Tibial artery (tissue), 4 donors: ENCODE measurements at regions not wholly inside any gene's neighbourhood (a gene's known extent, or its start where the extent isn't known, plus 50 kb on each side); places are given as distances from the start of the nearest gene placed in this dataset.
A peak's percentile ranks its signal among the peaks of the same experiment; 100 is the strongest.

Source experiments
- DNase-seq, 2 donors: peaks; one replicate each; pipeline ENCODE4 v3.0.0-alpha.2; 2019
- H3K27ac ChIP-seq, 2 donors: fragments of 200-600 bp; sonication (generic) in 1 of 2; 1 replicate in 1 of 2; 2 replicates in 1 of 2; pipeline ENCODE4 v1.5.1; 2018 to 2019; ENCODE audit warnings: mild to moderate bottlenecking in 1 of 2
- H3K27me3 ChIP-seq, 2 donors: fragments of 200-600 bp; sonication (generic) in 1 of 2; one replicate each; pipeline versions ENCODE4 v1.5.1 to v1.6.0; 2016 to 2019
- H3K36me3 ChIP-seq, 3 donors: fragments of 200-600 bp; sonication (generic) in 2 of 3; one replicate each; pipeline ENCODE4 v1.5.1; 2016 to 2019; ENCODE audit warnings: mild to moderate bottlenecking in 2 of 3
- H3K4me1 ChIP-seq, 4 donors: fragments of 200-600 bp; sonication (generic) in 2 of 4; 1 replicate in 3 of 4; 2 replicates in 1 of 4; pipeline ENCODE4 v1.5.1; 2016 to 2019
- H3K4me3 ChIP-seq, 2 donors: fragments of 200-600 bp; sonication (generic) in 1 of 2; 1 replicate in 1 of 2; 2 replicates in 1 of 2; pipeline ENCODE4 v1.5.1; 2018 to 2019; ENCODE audit warnings: mild to moderate bottlenecking in 2 of 2
- H3K9me3 ChIP-seq, 3 donors: fragments of 200-600 bp; sonication (generic) in 1 of 3; one replicate each; pipeline ENCODE4 v1.5.1; 2016 to 2019
- intact Hi-C: fragments of 100-400 bp; cut with DNase I; formaldehyde crosslinking; loops from one replicate; pipeline ENCODE4 v1.15.0; 2023; ENCODE audit warnings: low total_unique reads
- TF ChIP-seq, protein P1 (sequence below), 2 experiments: fragments of 200-600 bp in 1 of 2; fragments of 450-650 bp in 1 of 2; IDR thresholded peaks; one replicate each; pipeline ENCODE4 v1.5.1; 2017 to 2019; ENCODE audit warnings: antibody characterized with exemption in 2 of 2, mild to moderate bottlenecking in 1 of 2, moderate library complexity in 1 of 2

DNA sequence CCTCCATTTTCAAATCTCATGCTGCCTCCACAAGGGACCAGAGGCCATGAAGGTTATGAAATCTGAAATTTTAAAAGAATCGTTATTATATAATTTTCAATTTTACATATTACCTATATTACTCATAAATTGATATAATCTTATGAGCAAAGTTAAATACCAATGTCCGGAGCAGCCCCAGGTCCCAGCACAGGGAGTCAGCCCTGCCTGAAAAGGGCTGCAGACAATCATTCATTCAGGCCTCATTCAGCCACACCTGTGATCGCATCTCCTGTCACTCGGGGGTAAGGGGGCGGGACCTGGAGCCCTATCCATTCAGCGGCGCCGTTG lies 172.5 kb downstream of the AHSP start:
- Histone ChIP-seq H3K36me3 (peaks cover 0 to 23% (median 7%) of the 10 kb centered on the region in 3 donors), H3K27me3 (peaks cover 0 to 5% of the 10 kb centered on the region in 2 donors), H3K4me3 (peak overlapping the region; percentile 56 to 68), H3K4me1 (peaks cover 0 to 9% (median 4%) of the 10 kb centered on the region in 4 donors), H3K27ac (no peak overlapping the region), H3K9me3 (no peaks in the 10 kb centered on the region)
- DNase-seq = peak in 1 of 2 donors; percentile 71
- TF ChIP-seq, protein P1, sequence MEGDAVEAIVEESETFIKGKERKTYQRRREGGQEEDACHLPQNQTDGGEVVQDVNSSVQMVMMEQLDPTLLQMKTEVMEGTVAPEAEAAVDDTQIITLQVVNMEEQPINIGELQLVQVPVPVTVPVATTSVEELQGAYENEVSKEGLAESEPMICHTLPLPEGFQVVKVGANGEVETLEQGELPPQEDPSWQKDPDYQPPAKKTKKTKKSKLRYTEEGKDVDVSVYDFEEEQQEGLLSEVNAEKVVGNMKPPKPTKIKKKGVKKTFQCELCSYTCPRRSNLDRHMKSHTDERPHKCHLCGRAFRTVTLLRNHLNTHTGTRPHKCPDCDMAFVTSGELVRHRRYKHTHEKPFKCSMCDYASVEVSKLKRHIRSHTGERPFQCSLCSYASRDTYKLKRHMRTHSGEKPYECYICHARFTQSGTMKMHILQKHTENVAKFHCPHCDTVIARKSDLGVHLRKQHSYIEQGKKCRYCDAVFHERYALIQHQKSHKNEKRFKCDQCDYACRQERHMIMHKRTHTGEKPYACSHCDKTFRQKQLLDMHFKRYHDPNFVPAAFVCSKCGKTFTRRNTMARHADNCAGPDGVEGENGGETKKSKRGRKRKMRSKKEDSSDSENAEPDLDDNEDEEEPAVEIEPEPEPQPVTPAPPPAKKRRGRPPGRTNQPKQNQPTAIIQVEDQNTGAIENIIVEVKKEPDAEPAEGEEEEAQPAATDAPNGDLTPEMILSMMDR (IDR thresholded peaks at IDR 0.05) = no peak
- intact Hi-C loops = no loop called here

DNA sequence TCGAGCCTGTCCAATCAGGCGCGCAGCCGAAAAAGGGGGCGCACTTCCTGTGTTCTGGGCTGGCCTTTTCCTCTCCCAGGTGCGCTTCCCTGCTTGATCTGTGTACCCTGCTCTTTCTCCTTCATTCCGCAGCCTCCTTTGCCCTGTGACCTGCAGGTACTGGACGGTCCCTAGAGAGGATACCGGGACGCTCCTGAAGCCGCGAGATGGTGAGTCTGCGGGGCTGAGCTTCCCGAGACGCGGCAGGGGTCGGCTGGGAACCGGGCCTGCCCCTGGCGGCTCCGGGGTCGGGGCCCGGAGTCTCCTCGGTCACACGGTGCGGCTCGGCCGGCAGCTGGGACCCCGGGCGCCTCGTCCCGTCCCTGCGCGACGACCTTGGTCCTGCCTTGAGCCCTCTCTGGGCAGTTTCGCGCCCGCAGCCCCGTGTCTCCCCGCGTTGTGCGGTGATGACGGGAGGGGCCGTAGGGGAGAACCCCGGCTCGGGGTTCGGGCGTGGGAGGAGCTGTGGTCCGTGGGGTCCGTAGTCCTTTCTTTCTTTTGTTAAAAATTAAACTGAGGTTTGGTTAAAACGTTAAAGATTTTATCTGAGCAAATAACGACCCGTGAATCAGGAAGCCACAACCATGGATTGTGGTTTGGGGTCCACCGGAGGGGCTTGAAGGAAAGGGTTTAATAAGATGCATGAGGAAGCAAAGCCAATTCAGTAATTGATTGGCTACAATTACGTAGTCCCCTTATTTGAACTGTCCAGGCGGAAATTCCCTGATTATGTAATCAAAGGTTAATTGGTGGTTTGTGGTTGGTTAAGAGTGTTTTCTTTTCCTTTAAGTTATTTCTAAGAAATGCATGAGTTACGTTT lies 172.8 kb upstream of the ZNF267 start:
- intact Hi-C loops = no loop called here
- H3K4me1 ChIP-seq = peaks cover 0 to 9% (median 4%) of the 10 kb centered on the region in 4 donors
- no peak for DNase-seq
- H3K9me3 ChIP-seq = no peaks in the 10 kb centered on the region
- H3K4me3 ChIP-seq = peak overlapping the region; percentile 56 to 68
- H3K36me3 ChIP-seq = peaks cover 0 to 29% (median 7%) of the 10 kb centered on the region in 3 donors
- TF ChIP-seq, protein P1 (IDR thresholded peaks at IDR 0.05) = no peak
- peaks cover 0 to 5% of the 10 kb centered on the region in 2 donors for H3K27me3 ChIP-seq
- peak overlapping the region in 1 of 2 donors; percentile 44 for H3K27ac ChIP-seq

DNA sequence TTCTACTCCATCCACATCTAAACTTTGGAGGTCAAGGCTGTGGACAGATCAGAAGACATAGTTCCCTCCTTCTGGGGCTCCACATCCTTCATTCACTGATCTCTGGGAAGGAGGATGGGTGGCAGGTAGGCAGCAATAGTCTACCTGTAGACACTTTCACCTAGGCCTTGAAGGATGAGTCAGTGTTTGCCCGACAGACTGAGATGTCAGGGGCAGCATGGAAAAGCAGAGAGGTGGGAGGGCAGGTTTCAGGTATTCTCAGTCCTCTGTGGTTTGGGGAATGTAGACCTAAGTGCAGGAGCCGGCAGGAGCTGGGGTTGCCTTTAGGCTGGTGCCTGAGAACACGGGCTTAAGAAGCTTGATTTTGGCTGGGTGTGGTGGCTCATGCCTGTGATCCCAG lies 171.9 kb upstream of the ZNF267 start:
- intact Hi-C loops = no loop called here
- no peak overlapping the region for H3K4me3 ChIP-seq
- peaks cover 0 to 5% of the 10 kb centered on the region in 2 donors for H3K27me3 ChIP-seq
- no peaks in the 10 kb centered on the region for H3K9me3 ChIP-seq
- DNase-seq = no peak
- H3K27ac ChIP-seq = no peak overlapping the region
- peaks cover 0 to 39% (median 7%) of the 10 kb centered on the region in 3 donors for H3K36me3 ChIP-seq
- TF ChIP-seq, protein P1 (IDR thresholded peaks at IDR 0.05) = no peak
- peaks cover 0 to 9% (median 4%) of the 10 kb centered on the region in 4 donors for H3K4me1 ChIP-seq

DNA sequence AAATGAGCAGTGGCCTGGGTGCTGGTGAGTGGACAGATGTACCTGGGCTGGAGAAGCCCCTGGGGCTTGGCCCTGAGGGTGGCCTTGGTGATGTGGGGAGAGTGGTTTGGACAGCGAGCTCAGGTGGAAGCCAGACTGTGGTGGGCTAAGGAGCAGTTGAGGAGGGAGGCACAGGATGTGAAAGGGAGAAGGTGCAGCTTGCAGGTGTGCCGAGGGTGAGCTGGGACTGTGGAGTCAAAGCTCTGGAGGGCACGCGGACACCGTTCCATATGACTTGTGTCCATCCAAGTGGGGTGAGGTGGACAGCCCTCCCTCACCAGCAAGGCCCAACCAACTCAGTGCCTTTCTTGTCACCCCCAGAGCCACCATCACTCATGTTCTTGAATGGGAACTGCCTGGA lies 170.8 kb upstream of the ZNF267 start:
- H3K4me1 ChIP-seq = peaks cover 0 to 9% (median 4%) of the 10 kb centered on the region in 4 donors
- peaks cover 0 to 49% (median 7%) of the 10 kb centered on the region in 3 donors for H3K36me3 ChIP-seq
- intact Hi-C loops = no loop called here
- no peak for DNase-seq
- H3K27me3 ChIP-seq = peaks cover 0 to 2% of the 10 kb centered on the region in 2 donors
- no peak overlapping the region for H3K27ac ChIP-seq
- H3K9me3 ChIP-seq = no peaks in the 10 kb centered on the region
- TF ChIP-seq, protein P1 (IDR thresholded peaks at IDR 0.05) = no peak
- no peak overlapping the region for H3K4me3 ChIP-seq

DNA sequence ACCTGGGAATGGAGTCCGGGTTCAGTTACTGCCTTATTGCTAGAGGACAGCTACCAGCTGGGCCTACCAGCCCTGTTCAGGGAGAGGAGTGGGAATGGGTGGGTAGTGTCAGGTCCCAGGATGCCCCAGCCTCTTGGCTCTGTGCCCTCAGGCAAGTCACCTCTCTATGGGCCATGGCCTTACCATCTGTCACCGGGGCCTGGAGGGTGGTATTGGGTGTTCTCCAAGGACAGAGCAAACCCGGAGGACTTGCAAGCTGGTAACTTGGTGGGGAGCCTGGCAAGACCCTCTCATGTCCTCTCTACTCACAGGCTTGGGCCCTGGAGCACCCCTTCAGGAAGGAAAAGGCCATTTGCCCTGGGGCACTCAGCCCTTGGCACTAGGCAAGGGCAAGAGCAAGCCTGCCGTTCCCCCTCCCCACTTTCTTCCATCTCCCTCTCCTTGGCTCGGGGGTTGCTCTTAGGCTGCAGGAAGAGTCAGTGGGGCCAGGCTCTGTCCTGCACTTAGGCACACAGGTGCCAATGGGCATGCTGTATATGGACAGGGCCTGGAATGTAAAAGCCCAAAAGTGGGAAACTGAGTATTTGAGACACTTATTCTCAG lies 170.0 kb upstream of the ZNF267 start:
- TF ChIP-seq, protein P1 (IDR thresholded peaks at IDR 0.05) = no peak
- no peaks in the 10 kb centered on the region for H3K9me3 ChIP-seq
- intact Hi-C loops = no loop called here
- H3K27ac ChIP-seq = no peak overlapping the region
- no peak overlapping the region for H3K4me3 ChIP-seq
- H3K36me3 ChIP-seq = peaks cover 0 to 57% (median 7%) of the 10 kb centered on the region in 3 donors
- peaks cover 0 to 2% of the 10 kb centered on the region in 2 donors for H3K27me3 ChIP-seq
- peaks cover 0 to 9% (median 4%) of the 10 kb centered on the region in 4 donors for H3K4me1 ChIP-seq
- no peak for DNase-seq
